GM12878 (cell line): ENCODE measurements at regions not wholly inside any gene's neighbourhood (a gene's known extent, or its start where the extent isn't known, plus 50 kb on each side); places are given as distances from the start of the nearest gene placed in this dataset.

Experiments
- CBFB ChIP-seq: IDR thresholded peaks from 2 replicates; pipeline ENCODE4 v1.6.1; 2016; ENCODE audit warnings: antibody characterized with exemption, low read depth
- E2F4 ChIP-seq: IDR thresholded peaks from 2 replicates; pipeline ENCODE4 v1.6.1; 2012; ENCODE audit warnings: low read depth, low read length, improper control_type of control experiment
- EZH2 ChIP-seq: IDR thresholded peaks from 2 replicates; pipeline ENCODE4 v1.6.1; 2012; ENCODE audit warnings: low read depth, mild to moderate bottlenecking, control low read depth, inconsistent platforms, low read length, borderline replicate concordance; ENCODE audit not compliant: control insufficient read depth
- FOS ChIP-seq: IDR thresholded peaks from 3 replicates; pipeline ENCODE4 v1.6.1; 2011; ENCODE audit warnings: borderline replicate concordance; ENCODE audit not compliant: insufficient read length; ENCODE audit errors: extremely low read depth
- GATAD2B ChIP-seq: fragments of 450-650 bp; conservative IDR thresholded peaks from 2 replicates; pipeline ENCODE4 v1.6.1; 2017; ENCODE audit warnings: low read depth, mild to moderate bottlenecking, moderate library complexity
- IRF3 ChIP-seq: fragments of 450-650 bp; IDR thresholded peaks from 2 replicates; pipeline ENCODE4 v1.6.1; 2014; ENCODE audit warnings: mild to moderate bottlenecking
- JUND ChIP-seq: IDR thresholded peaks from 2 replicates; pipeline ENCODE4 v1.6.1; 2012; ENCODE audit warnings: low read depth, mild to moderate bottlenecking, low read length, improper control_type of control experiment, moderate library complexity
- MYB ChIP-seq: fragments of 150-350 bp; IDR thresholded peaks from 2 replicates; pipeline ENCODE4 v1.6.1; 2014; ENCODE audit warnings: mild to moderate bottlenecking, low read depth, low read length, borderline replicate concordance
- NKRF ChIP-seq: fragments of 450-650 bp; conservative IDR thresholded peaks from 2 replicates; pipeline ENCODE4 v1.6.1; 2017; ENCODE audit warnings: mild to moderate bottlenecking, moderate library complexity
- PAX8 ChIP-seq: fragments of 450-650 bp; IDR thresholded peaks from 2 replicates; pipeline ENCODE4 v1.6.1; 2017; ENCODE audit warnings: mild to moderate bottlenecking, moderate library complexity
- PRDM15 ChIP-seq: fragments of 450-650 bp; formaldehyde crosslinking; IDR thresholded peaks from 2 replicates; pipeline ENCODE4 v1.4.0; 2020; ENCODE audit warnings: mild to moderate bottlenecking, moderate library complexity
- RUNX3 ChIP-seq: IDR thresholded peaks from 2 replicates; pipeline ENCODE4 v1.6.1; 2012; ENCODE audit warnings: low read length, inconsistent platforms

GRCh38 chr12:92062539-92063493 is 82.8 kb downstream of the BTG1 start (continued):
- TF ChIP-seq NKRF (no peak), GATAD2B (0 out of 2 replicates have a peak, but pooled peaks have one; percentile 27), CBFB (no peak), EZH2 (no peak), FOS (no peak), MYB (no peak), JUND (no peak), IRF3 (no peak), PAX8 (no peak), RUNX3 (no peak), PRDM15 (CRISPR knock-in tag) (no peak), E2F4 (no peak)
